ENCODE measurements at regions not wholly inside any gene's neighbourhood (a gene's known extent, or its start where the extent isn't known, plus 50 kb on each side); places are given as distances from the start of the nearest gene placed in this dataset.

GRCh38 chr12:115222220-115222619 lies 538.2 kb upstream of the TBX3 start:
- no peaks in the 10 kb centered on the region for H3K4me1 ChIP-seq (ENCODE audit: control insufficient read depth, extremely low read depth, insufficient read depth, low read length)
- intact Hi-C loops (cut with micrococcal nuclease) (no loop called here), dilution Hi-C loops (cut with MboI; ENCODE audit: extremely low pct_ligation_motif_present, low sequenced_read_pairs) (no loop called here)
- H2AFZ ChIP-seq (ENCODE audit: low read depth, low read length) = no peak overlapping the region
- CTCF ChIA-PET = no interaction called here
- no peak overlapping the region for H3K4me3 ChIP-seq (replicated peaks in 1 of 3; ENCODE audit: insufficient read depth in 1 of 3, low read depth in 1 of 3, low read length in 3 of 3)
- H3K9me3 ChIP-seq (replicated peaks; ENCODE audit: control insufficient read depth, insufficient read depth, low read length) = peaks cover 9% of the 10 kb centered on the region
- POLR2A ChIA-PET = no interaction called here
- H3K79me2 ChIP-seq (ENCODE audit: control insufficient read depth, insufficient read depth, low read length) = no peaks in the 10 kb centered on the region
- TF ChIP-seq JUN (IDR thresholded peaks at IDR 0.05; ENCODE audit: borderline replicate concordance, insufficient read depth, insufficient read length, low read depth) (no peak), CTCF (IDR thresholded peaks at IDR 0.05; ENCODE audit: extremely low read depth in 1 of 2, insufficient read depth in 1 of 2, low read depth in 1 of 2, low read length in 2 of 2) (no peak), EZH2 (IDR thresholded peaks at IDR 0.05; ENCODE audit: borderline replicate concordance, low read depth, low read length, severe bottlenecking) (no peak), MYC (IDR thresholded peaks at IDR 0.05; ENCODE audit: low read depth, low read length) (no peak), GATA2 (IDR thresholded peaks at IDR 0.05; ENCODE audit: insufficient read depth, insufficient read length, low read depth, low read length) (no peak), MAX (IDR thresholded peaks at IDR 0.05; ENCODE audit: insufficient read depth, insufficient read length) (no peak), POLR2A (IDR thresholded peaks at IDR 0.05; ENCODE audit: low read depth, low read length) (no peak), POLR2AphosphoS5 (IDR thresholded peaks at IDR 0.05; ENCODE audit: insufficient read depth, low read depth, low read length) (no peak), FOS (IDR thresholded peaks at IDR 0.05; ENCODE audit: borderline replicate concordance, insufficient read depth, low read length) (no peak)
- H3K4me2 ChIP-seq (ENCODE audit: insufficient read depth, low read length) = no peak overlapping the region
- FAIRE-seq (no peak), DNase-seq (ENCODE audit: low read depth, low spot score) (no peak)
- no peak overlapping the region for H3K27ac ChIP-seq (ENCODE audit: insufficient read depth, low read depth, low read length)
- H3K9ac ChIP-seq (replicated peaks; ENCODE audit: extremely low read depth, insufficient read depth, low read length) = no peak overlapping the region
- H3K36me3 ChIP-seq (ENCODE audit: control insufficient read depth in 2 of 2, extremely low read depth in 1 of 2, insufficient read depth in 2 of 2, low read length in 2 of 2) = no peaks in the 10 kb centered on the region
- no peaks in the 10 kb centered on the region for H3K9me1 ChIP-seq (replicated peaks; ENCODE audit: control insufficient read depth, extremely low read depth, insufficient read depth, low read length)
- H4K20me1 ChIP-seq (replicated peaks; ENCODE audit: control insufficient read depth, extremely low read depth, insufficient read depth, low read length) = no peaks in the 10 kb centered on the region
- BruUV-seq (replicated peaks) = no TSS peak
- H3K27me3 ChIP-seq (ENCODE audit: control insufficient read depth in 2 of 2, insufficient read depth in 2 of 2, low read length in 2 of 2) = no peaks in the 10 kb centered on the region

All from endothelial cell of umbilical vein (primary cell).